Osteocyte (in vitro differentiated cells): ENCODE measurements at regions not wholly inside any gene's neighbourhood (a gene's known extent, or its start where the extent isn't known, plus 50 kb on each side); places are given as distances from the start of the nearest gene placed in this dataset.

Source experiments
- DNase-seq: peaks from one replicate; pipeline ENCODE4 v3.0.0; 2021; ENCODE audit warnings: mixed read lengths; ENCODE audit not compliant: unreplicated experiment; ENCODE audit errors: extremely low spot score
- H3K27ac Mint-ChIP-seq: one replicate; pipeline ENCODE4 v1.8.0; 2021; ENCODE audit warnings: mild to moderate bottlenecking, mixed read lengths; ENCODE audit not compliant: unreplicated experiment
- H3K27me3 Mint-ChIP-seq: one replicate; pipeline ENCODE4 v1.8.0; 2021; ENCODE audit warnings: mixed read lengths; ENCODE audit not compliant: unreplicated experiment
- H3K36me3 Mint-ChIP-seq: one replicate; pipeline ENCODE4 v1.8.0; 2021; ENCODE audit warnings: mixed read lengths; ENCODE audit not compliant: unreplicated experiment
- H3K4me1 Mint-ChIP-seq: one replicate; pipeline ENCODE4 v1.8.0; 2021; ENCODE audit warnings: mixed read lengths; ENCODE audit not compliant: unreplicated experiment
- H3K4me3 Mint-ChIP-seq: one replicate; pipeline ENCODE4 v1.8.0; 2021; ENCODE audit warnings: mild to moderate bottlenecking, moderate library complexity, mixed read lengths; ENCODE audit not compliant: unreplicated experiment
- H3K9me3 Mint-ChIP-seq: one replicate; pipeline ENCODE4 v1.8.0; 2021; ENCODE audit warnings: mixed read lengths; ENCODE audit not compliant: unreplicated experiment
- TF ChIP-seq, protein P1 (sequence below): fragments of 200-600 bp; sonication (generic); IDR thresholded peaks from 2 replicates; pipeline ENCODE4 v1.5.0; 2021; ENCODE audit warnings: antibody characterized with exemption, mild to moderate bottlenecking, moderate library complexity

DNA sequence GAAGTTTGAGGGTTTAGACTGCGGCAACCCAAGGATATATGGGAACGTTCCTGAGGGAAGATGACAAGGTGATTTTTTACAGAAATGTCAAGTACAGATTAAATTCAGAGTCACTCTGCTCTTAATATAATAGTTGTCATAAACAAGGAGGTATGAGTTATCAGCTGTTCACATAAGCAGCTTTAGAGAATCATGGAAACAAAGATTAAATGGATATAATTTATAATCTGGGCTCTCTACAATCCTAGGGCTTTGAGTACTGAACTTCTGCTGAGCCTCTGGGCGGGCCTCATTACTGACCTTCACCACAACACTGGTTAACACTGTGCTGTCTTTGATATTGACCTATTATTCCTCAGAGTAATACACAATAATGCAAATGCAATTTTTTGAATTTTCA is 577.8 kb downstream of the RPS29 start:
- DNase-seq, result no peak
- no peak overlapping the region for H3K27ac Mint-ChIP-seq
- H3K36me3 Mint-ChIP-seq, result no peaks in the 10 kb centered on the region
- no peaks in the 10 kb centered on the region for H3K27me3 Mint-ChIP-seq
- TF ChIP-seq, protein P1, sequence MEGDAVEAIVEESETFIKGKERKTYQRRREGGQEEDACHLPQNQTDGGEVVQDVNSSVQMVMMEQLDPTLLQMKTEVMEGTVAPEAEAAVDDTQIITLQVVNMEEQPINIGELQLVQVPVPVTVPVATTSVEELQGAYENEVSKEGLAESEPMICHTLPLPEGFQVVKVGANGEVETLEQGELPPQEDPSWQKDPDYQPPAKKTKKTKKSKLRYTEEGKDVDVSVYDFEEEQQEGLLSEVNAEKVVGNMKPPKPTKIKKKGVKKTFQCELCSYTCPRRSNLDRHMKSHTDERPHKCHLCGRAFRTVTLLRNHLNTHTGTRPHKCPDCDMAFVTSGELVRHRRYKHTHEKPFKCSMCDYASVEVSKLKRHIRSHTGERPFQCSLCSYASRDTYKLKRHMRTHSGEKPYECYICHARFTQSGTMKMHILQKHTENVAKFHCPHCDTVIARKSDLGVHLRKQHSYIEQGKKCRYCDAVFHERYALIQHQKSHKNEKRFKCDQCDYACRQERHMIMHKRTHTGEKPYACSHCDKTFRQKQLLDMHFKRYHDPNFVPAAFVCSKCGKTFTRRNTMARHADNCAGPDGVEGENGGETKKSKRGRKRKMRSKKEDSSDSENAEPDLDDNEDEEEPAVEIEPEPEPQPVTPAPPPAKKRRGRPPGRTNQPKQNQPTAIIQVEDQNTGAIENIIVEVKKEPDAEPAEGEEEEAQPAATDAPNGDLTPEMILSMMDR, result no peak
- no peak overlapping the region for H3K4me3 Mint-ChIP-seq
- no peaks in the 10 kb centered on the region for H3K9me3 Mint-ChIP-seq
- H3K4me1 Mint-ChIP-seq, result no peaks in the 10 kb centered on the region

DNA sequence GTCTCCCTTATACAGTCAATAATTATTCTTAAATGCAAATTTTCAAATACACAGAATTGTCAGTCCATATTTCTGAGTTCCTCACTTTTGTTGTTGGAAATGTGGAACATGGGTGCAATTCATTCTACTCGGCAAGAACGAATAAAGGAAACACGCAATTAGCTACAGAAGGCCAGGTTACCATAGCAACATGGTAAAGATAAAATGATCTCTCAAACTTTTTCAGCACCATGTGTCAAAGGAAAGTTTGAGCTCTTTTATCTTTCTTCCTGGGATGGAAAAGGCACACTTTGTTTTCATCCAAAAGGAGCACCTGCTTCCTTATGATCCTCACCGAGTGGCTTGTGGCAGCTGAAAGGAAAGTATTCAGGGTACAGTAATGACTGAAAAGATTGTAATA is 595.0 kb downstream of the RPS29 start:
- H3K27ac Mint-ChIP-seq, result no peak overlapping the region
- H3K9me3 Mint-ChIP-seq, result no peaks in the 10 kb centered on the region
- no peaks in the 10 kb centered on the region for H3K36me3 Mint-ChIP-seq
- TF ChIP-seq, protein P1, result no peak
- H3K27me3 Mint-ChIP-seq, result no peaks in the 10 kb centered on the region
- H3K4me3 Mint-ChIP-seq, result no peak overlapping the region
- H3K4me1 Mint-ChIP-seq, result no peaks in the 10 kb centered on the region
- no peak for DNase-seq

DNA sequence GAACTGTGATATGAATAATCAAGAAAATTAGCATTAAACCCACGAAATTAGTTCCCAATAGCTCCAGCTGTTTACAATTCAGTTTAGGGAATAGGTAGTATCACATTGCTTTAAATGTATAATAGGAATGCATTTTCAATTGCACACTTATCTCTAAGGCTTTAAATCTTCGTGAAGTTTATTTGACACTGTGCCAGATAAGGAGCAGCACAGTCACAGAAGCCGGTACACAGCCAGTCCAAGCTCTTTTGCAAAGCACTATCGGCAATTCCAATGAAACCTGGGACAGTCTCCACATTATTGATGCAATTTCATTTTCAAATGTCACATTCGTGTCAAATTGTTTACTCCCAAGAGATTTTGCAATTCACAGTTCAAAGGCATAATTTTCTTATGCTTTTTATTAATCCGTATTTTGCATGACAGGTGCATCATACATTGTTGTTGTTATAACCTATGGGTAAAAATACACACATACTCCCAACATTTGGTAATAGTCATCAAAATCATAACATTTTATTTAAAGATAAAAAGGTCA is 602.8 kb downstream of the RPS29 start:
- Mint-ChIP-seq H3K4me3 (no peak overlapping the region), H3K4me1 (no peaks in the 10 kb centered on the region), H3K9me3 (no peaks in the 10 kb centered on the region), H3K27me3 (no peaks in the 10 kb centered on the region), H3K36me3 (no peaks in the 10 kb centered on the region), H3K27ac (no peak overlapping the region)
- DNase-seq, result no peak
- TF ChIP-seq, protein P1, result no peak

DNA sequence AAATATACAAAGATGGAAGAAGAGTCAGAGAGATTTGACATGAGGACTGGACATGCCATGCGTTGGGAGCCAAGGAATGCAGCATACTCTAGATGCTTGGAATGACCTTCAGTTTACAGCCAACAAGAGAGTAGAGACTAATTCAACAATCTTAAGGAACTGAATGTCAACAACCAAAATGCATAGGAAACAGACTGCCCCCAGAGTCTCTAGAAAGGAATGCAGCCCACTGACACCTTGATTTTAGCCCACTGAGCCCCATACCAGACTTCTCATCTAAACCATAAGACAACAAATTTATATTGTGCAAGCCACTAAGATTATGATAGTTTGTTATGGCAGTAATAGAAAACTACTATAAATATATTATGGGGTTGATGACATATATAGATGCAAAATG is 611.2 kb downstream of the RPS29 start:
- no peaks in the 10 kb centered on the region for H3K36me3 Mint-ChIP-seq
- no peak overlapping the region for H3K27ac Mint-ChIP-seq
- H3K27me3 Mint-ChIP-seq, result no peaks in the 10 kb centered on the region
- TF ChIP-seq, protein P1, result no peak
- no peaks in the 10 kb centered on the region for H3K9me3 Mint-ChIP-seq
- no peak for DNase-seq
- H3K4me1 Mint-ChIP-seq, result no peaks in the 10 kb centered on the region
- no peak overlapping the region for H3K4me3 Mint-ChIP-seq

GRCh38 chr14:48973151-48973550 is 613.0 kb downstream of the RPS29 start:
- Mint-ChIP-seq H3K36me3 (no peaks in the 10 kb centered on the region), H3K27ac (no peak overlapping the region), H3K4me1 (no peaks in the 10 kb centered on the region), H3K4me3 (no peak overlapping the region), H3K27me3 (no peaks in the 10 kb centered on the region), H3K9me3 (no peaks in the 10 kb centered on the region)
- DNase-seq, result no peak
- TF ChIP-seq, protein P1, result no peak
